HG03558 (cell line): ENCODE measurements at regions not wholly inside any gene's neighbourhood (a gene's known extent, or its start where the extent isn't known, plus 50 kb on each side); places are given as distances from the start of the nearest gene placed in this dataset.
"Not testable (repeated sequence)": the region's sequence is repeated elsewhere in the genome, so short reads cannot be mapped to it uniquely, and the experiment has no call there.

Experiments used
- ATAC-seq: cut with Tn5 transposase; IDR thresholded peaks from one replicate; pipeline ENCODE4 v1.9.1; 2021; ENCODE audit warnings: moderate number of reproducible peaks; ENCODE audit not compliant: unreplicated experiment; ENCODE audit errors: extremely low read depth

DNA sequence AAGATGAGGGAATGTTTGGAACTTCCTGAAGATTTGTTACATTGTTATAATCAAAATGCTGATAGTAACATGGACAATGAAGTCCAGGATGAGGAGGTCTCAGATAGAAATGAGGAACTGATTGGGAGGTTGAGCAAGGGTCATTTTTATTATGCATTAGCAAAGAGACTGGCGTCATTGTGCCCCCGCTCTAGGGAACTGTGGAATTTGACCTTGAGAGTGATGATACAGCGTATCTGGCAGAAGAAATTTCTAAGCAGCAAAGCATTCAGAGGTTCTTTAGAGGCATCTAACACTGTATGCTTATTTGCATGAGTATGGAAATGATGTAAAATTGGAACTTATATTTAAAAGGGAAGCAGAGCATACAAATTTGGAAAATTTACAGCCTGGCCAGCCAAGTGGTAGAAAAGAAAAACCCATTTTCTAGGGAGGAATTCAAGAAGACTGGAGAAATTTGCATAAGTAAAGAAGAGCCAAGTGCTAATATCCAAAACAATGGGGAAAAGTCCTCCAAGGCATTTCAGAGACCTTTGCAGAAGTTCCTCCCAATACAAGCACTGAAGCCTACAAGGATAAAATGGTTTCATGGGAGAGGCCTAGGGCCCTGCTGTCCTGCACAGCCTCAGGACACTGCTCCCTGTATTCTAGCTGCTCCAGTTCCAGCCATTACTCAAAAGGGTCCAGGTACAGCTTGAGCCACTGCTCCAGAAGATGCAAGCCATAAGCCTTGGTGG, 483.0 kb upstream of the NDST4 start:
- ATAC-seq: no peak

DNA sequence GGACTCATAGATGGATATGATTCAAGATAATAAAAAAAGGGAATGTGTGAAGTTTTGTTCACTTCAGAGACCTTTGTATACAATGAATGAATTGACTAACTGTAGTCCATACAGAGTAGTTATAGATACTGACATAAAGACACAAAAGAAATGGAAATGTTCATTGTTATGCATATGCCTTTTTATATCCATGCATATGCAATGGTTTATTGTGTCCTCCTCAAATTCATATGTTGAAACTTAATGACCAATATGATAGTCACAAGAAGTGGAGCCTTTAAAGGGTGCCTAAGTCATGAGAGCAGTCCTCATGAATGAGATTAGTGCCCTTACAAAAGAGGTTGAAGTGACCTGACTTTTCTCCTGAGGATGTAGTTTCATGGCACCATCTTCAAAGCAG, 467.5 kb upstream of the NDST4 start:
- ATAC-seq: no peak

DNA sequence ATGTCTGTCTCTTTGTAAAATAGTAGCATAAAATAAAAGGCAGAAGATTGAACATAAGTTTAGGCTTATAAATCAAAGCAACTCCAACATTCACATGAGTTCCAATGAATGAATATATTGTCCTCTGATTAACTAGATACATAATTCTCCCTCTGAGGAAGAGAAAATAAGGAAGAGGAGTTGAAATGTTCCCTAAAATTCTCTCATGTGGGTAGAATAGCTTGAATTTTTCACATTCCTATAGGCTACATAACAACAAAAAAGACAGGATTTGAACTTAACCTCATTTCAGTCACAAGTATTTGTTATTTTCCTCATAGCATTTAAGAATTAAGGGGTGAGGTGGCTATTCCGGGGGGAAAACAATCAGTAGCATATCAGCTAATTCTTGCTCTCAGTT, 462.4 kb upstream of the NDST4 start:
- no peak for ATAC-seq

DNA sequence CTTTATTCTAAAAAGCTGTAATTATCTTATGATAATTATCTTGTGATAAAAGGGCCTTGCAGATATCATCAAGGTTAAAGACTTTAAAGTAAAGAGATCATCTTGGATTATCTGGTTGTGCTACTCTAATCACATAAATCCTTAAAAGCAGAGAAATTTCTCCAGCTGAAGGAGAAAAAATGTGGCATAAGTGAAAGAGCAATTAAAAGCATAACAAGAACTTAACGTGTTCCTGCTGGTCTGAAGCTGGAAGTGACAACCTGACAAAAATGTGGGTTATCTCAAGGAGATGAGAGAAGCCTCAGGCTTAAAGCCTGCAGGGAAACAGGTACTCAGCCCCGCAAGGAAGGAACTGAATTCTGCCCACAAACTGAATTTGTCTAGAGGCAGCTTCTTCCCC, 449.1 kb upstream of the NDST4 start:
- no peak for ATAC-seq

DNA sequence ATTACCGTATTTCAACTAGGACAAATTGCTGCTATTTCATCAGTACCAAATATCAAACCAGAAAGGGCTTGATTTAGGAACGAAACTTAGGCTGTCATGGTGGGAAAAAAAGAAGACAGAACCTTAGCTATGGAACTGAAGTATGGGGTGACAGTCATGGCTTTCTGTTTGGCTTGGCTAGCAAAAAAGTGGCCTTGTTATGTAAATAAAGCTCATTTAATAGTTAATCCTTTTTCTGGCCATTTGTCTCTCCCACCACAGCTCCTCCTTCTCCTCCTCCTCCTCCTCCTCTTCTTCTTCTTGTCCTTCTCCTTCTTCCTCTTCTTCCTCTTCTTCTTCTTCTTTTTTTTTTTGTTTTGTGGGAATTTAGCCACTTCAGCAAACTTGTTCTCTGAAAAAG, 434.7 kb upstream of the NDST4 start:
- ATAC-seq: no peak

DNA sequence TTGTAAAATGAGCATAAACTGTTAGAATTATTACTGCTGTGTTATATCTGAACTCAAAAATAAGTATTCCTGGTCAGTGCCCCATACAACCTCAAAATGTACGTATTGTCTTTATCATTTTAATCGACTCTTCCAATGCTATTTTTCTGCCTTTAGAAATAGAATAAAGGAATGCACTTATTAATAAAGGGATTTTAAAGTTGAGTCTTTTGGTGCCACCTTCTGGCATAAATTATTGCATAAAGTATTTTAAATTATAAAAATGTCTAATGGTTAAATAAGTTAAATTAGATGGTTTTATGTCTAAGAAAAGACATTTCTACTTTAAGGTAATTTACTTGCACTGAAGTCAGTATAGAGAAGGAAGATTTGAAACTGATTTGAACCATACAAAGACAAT, 424.0 kb upstream of the NDST4 start:
- ATAC-seq: no peak

DNA sequence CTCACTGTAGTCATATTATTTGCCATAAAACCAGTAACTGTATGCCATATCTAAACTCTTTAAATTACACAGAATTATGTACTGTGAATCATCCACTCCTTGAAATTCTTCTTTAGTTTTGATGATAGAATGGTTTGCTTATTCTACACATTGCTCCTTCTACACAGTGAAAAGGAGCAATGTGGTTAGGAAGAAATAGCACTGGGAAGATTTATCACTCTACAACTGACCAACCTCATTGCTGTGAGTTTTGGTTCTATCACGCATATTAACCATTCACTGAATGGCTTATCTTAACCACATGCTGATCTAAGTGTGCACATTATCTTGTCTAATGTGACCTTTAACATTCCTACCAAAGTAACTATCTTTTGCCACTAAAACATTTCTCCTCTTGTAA, 415.7 kb upstream of the NDST4 start:
- no peak for ATAC-seq

DNA sequence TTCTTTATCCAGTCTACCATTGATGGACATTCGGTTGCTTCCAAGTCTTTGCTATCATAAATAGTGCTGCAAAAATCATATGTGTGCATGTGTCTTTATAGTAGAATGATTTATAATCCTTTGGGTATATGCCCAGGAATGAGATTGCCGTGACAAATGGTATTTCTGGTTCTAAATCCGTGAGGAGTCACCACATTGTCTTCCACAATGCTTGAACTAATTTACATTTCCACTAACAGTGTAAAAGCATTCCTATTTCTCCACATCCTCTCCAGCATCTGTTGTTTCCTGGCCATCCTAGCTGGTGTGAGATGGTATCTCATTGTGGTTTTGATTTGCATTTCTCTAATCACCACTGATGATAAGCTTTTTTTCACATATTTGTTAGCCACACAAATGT, 406.1 kb upstream of the NDST4 start:
- ATAC-seq: not testable (repeated sequence)

DNA sequence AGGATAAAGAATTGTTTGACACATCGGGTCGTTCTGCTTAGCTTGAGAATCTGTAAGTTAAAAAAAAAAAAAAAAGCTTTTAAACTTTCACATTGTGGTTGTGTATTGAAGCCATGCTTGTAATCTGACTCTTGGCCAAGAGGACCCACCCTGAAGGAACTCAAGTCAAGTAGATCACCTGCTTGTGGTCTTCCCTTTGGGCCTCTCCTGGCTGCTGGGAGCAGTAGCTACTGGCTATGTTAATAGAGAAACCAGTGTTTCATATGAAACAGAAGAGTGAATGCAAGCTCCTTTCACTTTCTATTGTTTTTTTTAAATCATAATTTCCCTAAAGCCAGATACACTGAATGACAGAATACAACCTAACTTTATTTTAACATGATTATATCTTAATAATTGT, 402.4 kb upstream of the NDST4 start:
- ATAC-seq: peak; percentile 75

DNA sequence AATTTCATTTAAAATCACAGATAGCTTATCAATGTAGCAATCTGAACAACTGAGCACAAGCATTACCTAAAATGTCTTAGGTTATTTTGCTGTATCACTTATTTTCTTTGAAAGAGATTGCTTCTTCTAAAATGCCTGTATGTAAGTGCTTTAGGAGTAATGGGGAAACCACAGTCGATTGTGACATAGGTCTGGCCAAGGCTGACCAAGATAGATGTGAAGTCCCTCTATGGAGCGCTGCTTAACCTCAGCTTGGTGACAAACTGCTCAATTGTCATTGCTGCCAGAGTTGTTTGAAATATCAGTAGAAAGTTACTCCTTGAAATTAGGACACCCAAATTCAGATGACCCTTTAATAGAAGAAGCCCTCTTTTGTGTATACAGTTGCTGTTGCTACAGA, 401.9 kb upstream of the NDST4 start:
- peak; percentile 3 for ATAC-seq

DNA sequence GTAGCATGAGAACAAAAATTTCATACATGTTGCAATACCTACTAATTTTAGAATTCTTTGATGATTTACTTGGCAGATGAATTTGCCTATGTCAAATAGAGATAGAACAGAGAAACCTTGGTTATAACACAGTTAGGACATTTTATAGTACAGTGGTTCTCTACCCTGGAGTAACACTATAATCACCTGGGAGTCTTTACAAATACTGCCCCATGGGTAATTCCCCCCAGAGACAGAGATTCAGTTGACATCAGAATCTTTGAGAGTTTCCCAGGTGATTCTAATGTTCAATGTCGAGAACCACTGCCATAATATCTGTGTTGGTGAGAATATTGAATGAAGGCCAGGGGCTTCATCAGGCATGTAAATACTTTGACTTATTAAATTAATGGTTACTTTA, 401.3 kb upstream of the NDST4 start:
- no peak for ATAC-seq

DNA sequence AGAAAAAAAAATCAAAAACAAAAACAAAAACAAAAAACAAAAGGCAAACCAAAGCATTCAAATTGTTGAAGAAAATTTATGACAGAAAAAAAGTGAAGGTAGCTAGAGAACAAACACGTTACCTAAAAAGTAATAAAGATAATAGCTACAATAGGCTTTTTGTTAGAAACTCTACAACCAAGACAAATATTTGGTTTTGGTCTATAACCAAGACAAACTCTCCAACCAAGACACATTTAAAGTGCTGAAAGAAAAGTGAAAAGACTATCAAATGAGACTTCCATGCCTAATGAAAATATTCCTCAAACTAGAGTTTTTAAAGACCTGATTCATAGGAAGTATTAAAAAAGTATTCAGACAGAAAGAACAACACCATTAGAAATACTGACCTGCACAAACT, 391.9 kb upstream of the NDST4 start:
- no peak for ATAC-seq

DNA sequence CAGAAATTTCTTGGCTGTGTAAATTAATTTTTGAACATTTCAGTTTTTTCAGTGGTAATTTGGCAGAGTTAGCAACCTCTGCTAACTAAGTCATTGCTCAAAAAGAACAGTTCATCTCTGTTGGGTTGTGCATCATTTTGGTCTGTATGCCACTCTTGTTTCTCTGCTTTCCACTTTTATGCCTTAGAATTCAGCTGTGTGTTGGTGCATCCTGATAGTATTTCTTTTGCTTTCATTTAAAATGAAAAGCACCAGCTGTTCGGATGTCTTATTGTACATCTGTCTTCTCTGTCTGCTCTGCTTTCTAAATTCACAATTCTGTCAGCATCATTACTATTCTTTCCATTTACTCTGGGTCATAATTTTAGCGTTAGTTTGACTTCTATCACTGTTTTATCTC, 388.2 kb upstream of the NDST4 start:
- ATAC-seq: no peak

DNA sequence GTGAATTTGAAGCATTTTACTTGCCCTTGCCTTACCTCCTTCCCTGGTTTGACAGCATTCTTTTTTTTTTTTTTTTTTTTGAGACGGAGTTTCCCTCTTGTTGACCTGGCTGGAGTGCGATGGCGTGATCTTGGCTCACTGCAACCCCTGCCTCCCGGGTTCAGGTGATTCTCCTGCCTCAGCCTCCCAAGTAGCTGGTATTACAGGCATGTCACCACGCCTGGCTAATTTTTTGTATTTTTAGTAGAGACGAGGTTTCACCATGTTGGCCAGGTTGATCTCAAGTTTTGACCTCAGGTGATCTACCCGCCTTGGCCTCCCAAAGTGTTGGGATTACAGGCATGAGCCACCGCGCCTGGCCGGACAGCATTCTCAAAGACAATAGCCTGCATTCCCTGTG, 380.4 kb upstream of the NDST4 start:
- ATAC-seq: not testable (repeated sequence)

DNA sequence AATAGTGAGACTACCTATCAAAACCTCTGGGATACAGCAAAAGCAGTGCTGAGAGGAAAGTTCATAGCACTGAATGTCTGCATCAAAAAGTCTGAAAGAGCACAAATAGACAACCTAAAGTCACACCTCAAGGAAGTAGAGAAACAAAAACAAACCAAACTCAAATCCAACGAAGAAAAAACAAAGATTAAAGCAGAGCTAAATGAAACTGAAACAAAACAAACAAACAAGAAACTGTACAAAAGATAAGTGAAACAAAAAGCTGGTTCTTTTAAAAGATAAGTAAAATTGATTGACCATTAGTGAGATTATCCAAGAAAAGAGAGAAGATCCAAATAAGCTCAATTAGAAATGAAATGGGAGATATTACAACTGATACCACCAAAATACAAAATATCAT, 378.3 kb upstream of the NDST4 start:
- ATAC-seq: no peak

DNA sequence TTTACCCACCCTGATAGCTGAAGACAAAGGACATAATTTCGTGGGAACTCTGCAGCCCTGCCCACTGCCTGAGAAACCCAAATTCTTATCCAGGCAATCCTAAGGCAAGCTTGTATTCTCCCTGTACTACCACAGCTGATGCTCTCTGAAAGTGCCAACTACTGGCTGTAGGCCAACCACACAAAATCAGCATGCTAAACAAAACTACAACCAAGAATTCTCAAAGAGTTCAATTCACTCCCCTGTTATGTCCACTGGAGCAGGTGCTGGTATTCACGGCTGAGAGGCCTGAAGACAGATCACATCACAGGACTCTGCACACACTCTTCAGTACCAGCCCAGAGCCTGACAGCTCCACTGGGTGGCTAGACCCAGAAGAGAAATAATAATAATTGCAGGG, 375.9 kb upstream of the NDST4 start:
- ATAC-seq: no peak

DNA sequence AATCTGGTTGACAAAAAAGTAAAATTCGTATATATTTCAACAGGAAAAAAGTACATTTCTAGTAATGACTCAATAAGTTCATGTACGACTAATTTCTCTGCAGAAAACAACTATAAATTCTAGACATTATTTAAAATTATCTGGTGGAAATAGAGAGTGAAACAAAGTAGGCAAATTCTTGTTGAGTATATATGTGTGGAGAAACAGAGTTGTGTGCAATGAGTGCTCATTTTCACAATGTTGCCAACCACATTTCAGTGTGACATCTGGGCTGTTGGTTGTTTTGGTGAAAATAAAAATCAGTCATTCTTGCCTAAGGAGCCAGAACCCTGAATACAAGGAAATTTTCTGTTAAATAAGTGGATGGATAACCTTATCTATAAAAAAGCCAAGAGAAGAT, 372.0 kb upstream of the NDST4 start:
- ATAC-seq: no peak

DNA sequence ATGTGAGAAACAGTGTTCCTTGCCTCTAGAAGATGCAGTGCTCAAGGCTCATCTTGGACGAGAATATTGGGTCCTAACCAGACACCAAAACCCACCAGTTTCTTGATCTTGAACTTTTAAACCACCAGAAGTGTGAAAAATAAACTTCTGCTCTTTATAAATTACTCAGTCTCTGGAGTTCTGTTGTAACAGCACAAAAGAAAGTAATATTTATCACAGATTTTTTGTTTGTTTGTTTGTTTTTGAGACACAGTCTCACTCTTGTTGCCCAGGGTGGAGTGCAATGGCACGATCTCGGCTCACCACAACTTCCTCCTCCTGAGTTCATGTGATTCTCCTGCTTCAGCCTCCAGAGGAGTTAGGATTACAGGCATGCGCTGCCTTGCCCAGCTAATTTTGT, 371.1 kb upstream of the NDST4 start:
- ATAC-seq: no peak

DNA sequence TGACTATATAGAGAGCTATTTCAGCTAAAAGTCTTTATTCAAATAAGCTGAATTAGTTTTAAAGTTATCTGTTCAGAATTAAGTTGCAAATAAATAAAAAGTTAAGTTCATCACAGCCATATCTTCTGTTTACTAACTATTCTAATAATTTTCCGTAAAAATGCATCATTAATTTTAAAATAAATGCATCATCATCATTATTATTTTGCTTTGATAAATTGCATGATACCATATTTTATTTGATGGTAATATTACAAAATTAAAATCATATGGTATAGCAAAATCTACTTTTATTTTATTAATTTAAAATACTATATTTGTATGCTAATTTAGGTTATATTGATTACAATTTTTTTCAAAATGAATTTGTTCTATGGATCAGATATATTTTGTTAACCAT, 357.3 kb upstream of the NDST4 start:
- ATAC-seq: no peak

DNA sequence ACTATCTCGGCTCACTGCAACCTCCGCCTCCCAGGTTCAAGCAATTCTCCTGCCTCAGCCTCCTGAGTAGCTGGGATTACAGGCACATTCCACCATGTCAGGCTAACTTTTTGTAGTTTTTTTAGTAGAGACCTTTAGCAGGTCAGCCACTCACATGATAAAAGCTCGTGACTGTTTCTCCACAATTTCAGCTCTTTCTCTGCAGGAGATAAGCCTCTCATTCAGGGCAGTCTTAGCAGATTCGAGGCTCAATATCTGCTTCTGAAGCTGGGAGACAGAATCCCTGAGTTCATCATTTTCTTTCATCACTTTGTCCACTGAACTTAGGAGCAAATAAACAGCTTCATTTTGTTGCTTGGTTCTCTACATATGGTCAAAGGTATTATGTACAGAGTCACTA, 345.9 kb upstream of the NDST4 start:
- ATAC-seq: not testable (repeated sequence)

DNA sequence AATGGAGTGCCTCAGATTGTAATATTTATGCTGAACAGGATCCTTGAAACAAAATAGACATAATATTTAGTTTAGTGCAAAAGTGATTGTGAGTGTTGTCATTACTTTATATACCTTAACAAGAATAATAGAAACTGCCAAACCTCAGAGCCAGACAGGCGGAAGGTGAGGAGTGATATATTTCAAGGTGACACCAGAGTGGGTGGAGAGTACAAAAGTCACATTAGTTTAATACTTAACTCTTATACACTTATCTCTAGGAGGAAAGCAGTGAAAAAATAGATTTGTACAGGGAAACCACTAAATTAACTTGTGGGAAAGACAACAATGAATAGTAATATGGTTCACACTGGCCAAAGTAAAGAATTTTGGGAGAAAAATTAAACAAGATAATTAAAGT, 342.8 kb upstream of the NDST4 start:
- ATAC-seq: no peak

DNA sequence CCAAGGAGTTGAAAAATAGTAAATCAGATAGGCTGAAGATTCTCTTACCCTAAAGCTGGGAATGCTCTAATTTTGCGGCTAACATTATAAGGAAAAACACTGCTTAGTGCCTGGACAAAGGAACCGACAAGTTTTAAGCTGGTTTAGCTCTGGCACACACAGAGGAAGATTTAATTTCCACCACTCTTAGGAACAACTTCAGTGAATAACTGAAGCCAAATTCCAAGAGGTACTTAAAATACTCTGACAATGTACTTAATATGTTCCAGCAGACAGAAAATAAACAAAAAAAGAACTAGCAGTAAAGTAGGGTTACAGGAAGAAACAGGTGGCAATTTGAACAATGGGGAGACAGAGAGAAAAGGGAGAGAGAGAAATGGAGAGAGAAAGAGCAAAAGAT, 340.8 kb upstream of the NDST4 start:
- no peak for ATAC-seq

DNA sequence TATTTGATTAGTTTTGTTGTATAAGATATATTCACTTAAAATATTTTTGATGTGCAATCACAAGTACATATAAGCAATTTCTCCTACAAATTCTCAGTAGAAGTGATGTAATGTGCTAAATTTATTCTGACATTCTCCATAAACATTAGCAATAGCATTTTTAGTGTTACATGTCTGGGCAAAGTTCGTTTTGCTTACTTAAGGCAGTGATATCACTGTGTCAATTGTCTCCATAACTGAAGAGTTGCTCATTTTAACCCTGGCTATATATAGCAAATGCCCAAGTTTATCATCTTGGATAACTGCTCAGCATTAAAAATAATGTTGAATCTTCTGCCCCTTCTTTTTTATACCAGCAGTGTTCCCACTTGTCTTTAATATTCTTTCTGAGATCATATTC, 340.0 kb upstream of the NDST4 start:
- no peak for ATAC-seq
